ENCODE measurements at regions not wholly inside any gene's neighbourhood (a gene's known extent, or its start where the extent isn't known, plus 50 kb on each side); places are given as distances from the start of the nearest gene placed in this dataset.

- H3K36me3 ChIP-seq, result no peaks in the 10 kb centered on the region
- DNase-seq (no peak), ATAC-seq (no peak), FAIRE-seq (no peak)
- H3K27me3 ChIP-seq, result no peaks in the 10 kb centered on the region
- H3K4me1 ChIP-seq, result no peaks in the 10 kb centered on the region
- no peak overlapping the region for H3K27ac ChIP-seq
- no peak overlapping the region for H3K4me3 ChIP-seq
- H3K9me3 ChIP-seq, result no peaks in the 10 kb centered on the region
- TF ChIP-seq CTCF (IDR thresholded peaks at IDR 0.05), result no peak
- intact Hi-C loops (cut with DNase I), result no loop called here
- 38 to 64% methylated on average over 3 of the region's 3 CpGs for WGBS, 2 donors
These were observed 273.5 kb downstream of the ADAMTS20 start for GRCh38 chr12:43278541-43278832.

GRCh38 chr12:43277651-43278540, 274.1 kb downstream of the ADAMTS20 start:
- peak in 2 of 4 donors; percentile 15 to 55 for ATAC-seq
- Histone ChIP-seq H3K27me3 (no peaks in the 10 kb centered on the region), H3K36me3 (no peaks in the 10 kb centered on the region), H3K4me1 (no peaks in the 10 kb centered on the region), H3K9me3 (no peaks in the 10 kb centered on the region), H3K27ac (no peak overlapping the region), H3K4me3 (no peak overlapping the region)
- WGBS, 2 donors, result 49% methylated on average over 7 of the region's 7 CpGs
- intact Hi-C loops (cut with DNase I), result no loop called here
- no peak for FAIRE-seq
- no peak for DNase-seq
- TF ChIP-seq CTCF (IDR thresholded peaks at IDR 0.05), result no peak

GRCh38 chr12:43273467-43273866, 278.5 kb downstream of the ADAMTS20 start:
- Histone ChIP-seq H3K4me1 (no peaks in the 10 kb centered on the region), H3K4me3 (no peak overlapping the region), H3K27ac (no peak overlapping the region), H3K27me3 (no peaks in the 10 kb centered on the region), H3K9me3 (no peaks in the 10 kb centered on the region), H3K36me3 (no peaks in the 10 kb centered on the region)
- no peak for DNase-seq
- FAIRE-seq, result no peak
- TF ChIP-seq CTCF (IDR thresholded peaks at IDR 0.05), result no peak
- WGBS, 2 donors, result 26 to 27% methylated on average over 2 of the region's 2 CpGs
- peak in 2 of 4 donors; percentile 37 to 67 for ATAC-seq
- intact Hi-C loops (cut with DNase I), result no loop called here

GRCh38 chr12:43271659-43272058, 280.3 kb downstream of the ADAMTS20 start:
- intact Hi-C loops (cut with DNase I), result no loop called here
- no peaks in the 10 kb centered on the region for H3K27me3 ChIP-seq
- WGBS, 2 donors, result 80% methylated on average over 2 of the region's 2 CpGs
- H3K4me3 ChIP-seq, result no peak overlapping the region
- H3K27ac ChIP-seq, result no peak overlapping the region
- ATAC-seq, result no peak
- no peak for TF ChIP-seq CTCF (IDR thresholded peaks at IDR 0.05)
- H3K36me3 ChIP-seq, result no peaks in the 10 kb centered on the region
- no peak for FAIRE-seq
- DNase-seq, result no peak
- no peaks in the 10 kb centered on the region for H3K9me3 ChIP-seq
- no peaks in the 10 kb centered on the region for H3K4me1 ChIP-seq

GRCh38 chr12:43267818-43268217, 284.2 kb downstream of the ADAMTS20 start:
- DNase-seq (no peak), ATAC-seq (peak; percentile 35 to 56 (median 48)), FAIRE-seq (no peak)
- WGBS, 2 donors, result 25 to 27% methylated on average over 3 of the region's 3 CpGs
- intact Hi-C loops (cut with DNase I), result no loop called here
- H3K4me1 ChIP-seq, result no peaks in the 10 kb centered on the region
- no peaks in the 10 kb centered on the region for H3K27me3 ChIP-seq
- no peaks in the 10 kb centered on the region for H3K36me3 ChIP-seq
- H3K9me3 ChIP-seq, result no peaks in the 10 kb centered on the region
- TF ChIP-seq CTCF (IDR thresholded peaks at IDR 0.05), result no peak
- no peak overlapping the region for H3K4me3 ChIP-seq
- H3K27ac ChIP-seq, result no peak overlapping the region
